Liver (tissue), 8 donors: ENCODE measurements at regions not wholly inside any gene's neighbourhood (a gene's known extent, or its start where the extent isn't known, plus 50 kb on each side); places are given as distances from the start of the nearest gene placed in this dataset.

Experiments
- DNase-seq: peaks from one replicate; pipeline ENCODE4 v3.0.0-alpha.2; 2017; ENCODE audit warnings: low spot score
- H3K27ac ChIP-seq, 2 donors: one replicate each; pipeline ENCODE4 v1.7.0; 2013; ENCODE audit warnings: inconsistent platforms in 2 of 2, low read length in 2 of 2, control low read depth in 1 of 2, low read depth in 1 of 2, mild to moderate bottlenecking in 1 of 2
- H3K27me3 ChIP-seq, 4 donors: one replicate each; pipeline versions ENCODE4 v1.6.1 to v1.7.0; 2013; ENCODE audit warnings: low read length in 3 of 4, inconsistent platforms in 1 of 4, mild to moderate bottlenecking in 1 of 4, moderate library complexity in 1 of 4; ENCODE audit not compliant: control insufficient read depth in 4 of 4, insufficient read depth in 4 of 4
- H3K36me3 ChIP-seq, 4 donors: one replicate each; pipeline versions ENCODE4 v1.6.1 to v1.7.0; 2013; ENCODE audit warnings: low read length in 3 of 4, mild to moderate bottlenecking in 3 of 4, low read depth in 1 of 4, moderate library complexity in 1 of 4; ENCODE audit not compliant: control insufficient read depth in 4 of 4, insufficient read depth in 3 of 4
- H3K4me1 ChIP-seq, 4 donors: one replicate each; pipeline versions ENCODE4 v1.6.1 to v1.7.0; 2013; ENCODE audit warnings: low read length in 3 of 4, mild to moderate bottlenecking in 3 of 4, moderate library complexity in 1 of 4; ENCODE audit not compliant: control insufficient read depth in 4 of 4, insufficient read depth in 4 of 4
- H3K4me3 ChIP-seq, 3 donors: one replicate each; pipeline versions ENCODE4 v1.6.1 to v1.7.0; 2013; ENCODE audit warnings: low read length in 3 of 3, control low read depth in 1 of 3, low read depth in 1 of 3, mild to moderate bottlenecking in 1 of 3
- H3K9ac ChIP-seq, 2 donors: one replicate each; pipeline ENCODE4 v1.7.0; 2013; ENCODE audit warnings: low read length in 2 of 2, mild to moderate bottlenecking in 2 of 2, moderate library complexity in 2 of 2, control low read depth in 1 of 2, low read depth in 1 of 2
- H3K9me3 ChIP-seq, 4 donors: one replicate each; pipeline versions ENCODE4 v1.6.1 to v1.7.0; 2013; ENCODE audit warnings: low read length in 3 of 4; ENCODE audit not compliant: control insufficient read depth in 4 of 4
- CTCF ChIP-seq: fragments of 150-350 bp; IDR thresholded peaks from 2 replicates; pipeline ENCODE4 v1.5.1; 2017; ENCODE audit warnings: improper control_type of control experiment, low read depth, low read length; ENCODE audit not compliant: missing input control
- FOXA1 ChIP-seq: IDR thresholded peaks from 2 replicates; pipeline ENCODE4 v1.6.1; 2016; ENCODE audit warnings: antibody characterized with exemption
- GABPA ChIP-seq, 2 donors: IDR thresholded peaks in 1 of 2; conservative IDR thresholded peaks in 1 of 2; 2 replicates each; pipeline ENCODE4 v1.6.1; 2016; ENCODE audit warnings: antibody characterized with exemption in 2 of 2, mild to moderate bottlenecking in 1 of 2, moderate library complexity in 1 of 2
- HNF4G ChIP-seq: IDR thresholded peaks from 2 replicates; pipeline ENCODE4 v1.6.1; 2016; ENCODE audit warnings: antibody characterized with exemption
- JUND ChIP-seq, 2 donors: IDR thresholded peaks; 2 replicates each; pipeline ENCODE4 v1.6.1; 2016; ENCODE audit warnings: antibody characterized with exemption in 2 of 2
- MAX ChIP-seq: IDR thresholded peaks from 2 replicates; pipeline ENCODE4 v1.6.1; 2016; ENCODE audit warnings: antibody characterized with exemption
- NR2F2 ChIP-seq: IDR thresholded peaks from 2 replicates; pipeline ENCODE4 v1.6.1; 2016; ENCODE audit warnings: antibody characterized with exemption
- RAD21 ChIP-seq, 2 donors: IDR thresholded peaks; 2 replicates each; pipeline ENCODE4 v1.6.1; 2016; ENCODE audit warnings: antibody characterized with exemption in 2 of 2, mild to moderate bottlenecking in 2 of 2
- SP1 ChIP-seq: IDR thresholded peaks from 2 replicates; pipeline ENCODE4 v1.6.1; 2018; ENCODE audit warnings: antibody characterized with exemption, mild to moderate bottlenecking
- TAF1 ChIP-seq: conservative IDR thresholded peaks from 2 replicates; pipeline ENCODE4 v1.6.1; 2016; ENCODE audit warnings: antibody characterized with exemption, mild to moderate bottlenecking
- YY1 ChIP-seq: IDR thresholded peaks from 2 replicates; pipeline ENCODE4 v1.6.1; 2016; ENCODE audit warnings: antibody characterized with exemption, mild to moderate bottlenecking
- ZBTB33 ChIP-seq: IDR thresholded peaks from 2 replicates; pipeline ENCODE4 v1.6.1; 2016; ENCODE audit warnings: antibody characterized with exemption
- WGBS: extraction: QIAGEN DNeasy Blood & Tissue Kit; methylation state at CpG from one replicate; pipeline ENCODE4 v1.1.7; 2013; 5-methylcytosine and 5-hydroxymethylcytosine counted together
- TF ChIP-seq, protein P1 (sequence below): IDR thresholded peaks from 2 replicates; pipeline ENCODE4 v1.6.1; 2016; ENCODE audit warnings: antibody characterized with exemption, mild to moderate bottlenecking
- TF ChIP-seq, protein P2 (sequence below): IDR thresholded peaks from 2 replicates; pipeline ENCODE4 v1.6.1; 2016; ENCODE audit warnings: antibody characterized with exemption
- donor health status: healthy.
- donor health status: healthy.
- donor health status: healthy.
- donor health status: healthy.
- donor health status: healthy.

DNA sequence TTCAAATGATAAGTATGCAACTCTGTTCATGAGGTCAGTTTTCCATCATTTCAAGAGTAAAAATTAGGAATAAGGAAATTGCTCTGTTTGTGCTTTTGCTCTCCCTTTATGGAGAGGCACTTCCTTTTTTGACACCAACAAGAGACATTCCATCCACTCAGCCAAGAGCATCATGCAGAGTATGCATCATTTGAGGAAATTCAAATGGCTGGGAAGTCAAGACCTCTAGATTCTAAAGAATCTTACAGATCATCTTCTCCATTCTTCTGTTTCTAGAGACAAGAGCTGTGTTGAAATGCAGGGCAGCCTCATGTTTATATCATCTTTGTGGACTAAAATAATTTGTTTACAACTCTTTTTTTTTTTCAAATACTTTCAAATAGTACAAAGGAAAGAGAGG is 669.4 kb downstream of the CDH11 start:
- DNase-seq: no peak
- H3K27ac ChIP-seq: no peak overlapping the region
- H3K9me3 ChIP-seq: no peaks in the 10 kb centered on the region
- H3K27me3 ChIP-seq: no peaks in the 10 kb centered on the region
- no peak overlapping the region for H3K4me3 ChIP-seq
- H3K4me1 ChIP-seq: no peaks in the 10 kb centered on the region
- no peaks in the 10 kb centered on the region for H3K36me3 ChIP-seq
- H3K9ac ChIP-seq: no peak overlapping the region
- TF ChIP-seq CTCF (no peak), RAD21 (IDR thresholded peaks at IDR 0.05) (no peak), HNF4G (no peak), NR2F2 (no peak)
- TF ChIP-seq, protein P1, sequence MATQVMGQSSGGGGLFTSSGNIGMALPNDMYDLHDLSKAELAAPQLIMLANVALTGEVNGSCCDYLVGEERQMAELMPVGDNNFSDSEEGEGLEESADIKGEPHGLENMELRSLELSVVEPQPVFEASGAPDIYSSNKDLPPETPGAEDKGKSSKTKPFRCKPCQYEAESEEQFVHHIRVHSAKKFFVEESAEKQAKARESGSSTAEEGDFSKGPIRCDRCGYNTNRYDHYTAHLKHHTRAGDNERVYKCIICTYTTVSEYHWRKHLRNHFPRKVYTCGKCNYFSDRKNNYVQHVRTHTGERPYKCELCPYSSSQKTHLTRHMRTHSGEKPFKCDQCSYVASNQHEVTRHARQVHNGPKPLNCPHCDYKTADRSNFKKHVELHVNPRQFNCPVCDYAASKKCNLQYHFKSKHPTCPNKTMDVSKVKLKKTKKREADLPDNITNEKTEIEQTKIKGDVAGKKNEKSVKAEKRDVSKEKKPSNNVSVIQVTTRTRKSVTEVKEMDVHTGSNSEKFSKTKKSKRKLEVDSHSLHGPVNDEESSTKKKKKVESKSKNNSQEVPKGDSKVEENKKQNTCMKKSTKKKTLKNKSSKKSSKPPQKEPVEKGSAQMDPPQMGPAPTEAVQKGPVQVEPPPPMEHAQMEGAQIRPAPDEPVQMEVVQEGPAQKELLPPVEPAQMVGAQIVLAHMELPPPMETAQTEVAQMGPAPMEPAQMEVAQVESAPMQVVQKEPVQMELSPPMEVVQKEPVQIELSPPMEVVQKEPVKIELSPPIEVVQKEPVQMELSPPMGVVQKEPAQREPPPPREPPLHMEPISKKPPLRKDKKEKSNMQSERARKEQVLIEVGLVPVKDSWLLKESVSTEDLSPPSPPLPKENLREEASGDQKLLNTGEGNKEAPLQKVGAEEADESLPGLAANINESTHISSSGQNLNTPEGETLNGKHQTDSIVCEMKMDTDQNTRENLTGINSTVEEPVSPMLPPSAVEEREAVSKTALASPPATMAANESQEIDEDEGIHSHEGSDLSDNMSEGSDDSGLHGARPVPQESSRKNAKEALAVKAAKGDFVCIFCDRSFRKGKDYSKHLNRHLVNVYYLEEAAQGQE: no peak

- H3K27ac ChIP-seq: no peak overlapping the region
- DNase-seq: no peak
- H3K9me3 ChIP-seq: no peaks in the 10 kb centered on the region
- no peaks in the 10 kb centered on the region for H3K36me3 ChIP-seq
- H3K4me1 ChIP-seq: no peaks in the 10 kb centered on the region
- WGBS: 78% methylated on average over 4 of the region's 4 CpGs
- H3K27me3 ChIP-seq: no peaks in the 10 kb centered on the region
- H3K9ac ChIP-seq: no peak overlapping the region
- no peak for TF ChIP-seq TAF1
- no peak for TF ChIP-seq YY1
- no peak for TF ChIP-seq FOXA1
- TF ChIP-seq MAX: no peak
- TF ChIP-seq, protein P2, sequence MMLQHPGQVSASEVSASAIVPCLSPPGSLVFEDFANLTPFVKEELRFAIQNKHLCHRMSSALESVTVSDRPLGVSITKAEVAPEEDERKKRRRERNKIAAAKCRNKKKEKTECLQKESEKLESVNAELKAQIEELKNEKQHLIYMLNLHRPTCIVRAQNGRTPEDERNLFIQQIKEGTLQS: no peak
- H3K4me3 ChIP-seq: no peak overlapping the region
These were observed 671.7 kb downstream of the CDH11 start for GRCh38 chr16:64450177-64450576.

- Histone ChIP-seq H3K4me1 (no peaks in the 10 kb centered on the region), H3K4me3 (no peak overlapping the region), H3K9me3 (no peaks in the 10 kb centered on the region), H3K27ac (no peak overlapping the region), H3K27me3 (no peaks in the 10 kb centered on the region), H3K36me3 (no peaks in the 10 kb centered on the region), H3K9ac (no peak overlapping the region)
- TF ChIP-seq FOXA1: no peak
- TF ChIP-seq GABPA (IDR thresholded peaks at IDR 0.05 in 1 of 2, conservative IDR thresholded peaks at IDR 0.05 in 1 of 2): no peak
- TF ChIP-seq SP1: no peak
- TF ChIP-seq, protein P1: no peak
- no peak for TF ChIP-seq MAX
- no peak for TF ChIP-seq JUND (IDR thresholded peaks at IDR 0.05)
- no peak for TF ChIP-seq NR2F2
- no peak for TF ChIP-seq ZBTB33
- no peak for DNase-seq
These were observed 672.4 kb downstream of the CDH11 start for GRCh38 chr16:64449506-64449905.
